Body of pancreas (tissue), 4 donors: ENCODE measurements at regions not wholly inside any gene's neighbourhood (a gene's known extent, or its start where the extent isn't known, plus 50 kb on each side); places are given as distances from the start of the nearest gene placed in this dataset.
A peak's percentile ranks its signal among the peaks of the same experiment; 100 is the strongest.

Experiments used
- ATAC-seq: fragments of 150-250 bp; one replicate; pipeline ENCODE4 v1.9.1; 2016
- DNase-seq, 4 donors: peaks; one replicate each; pipeline ENCODE4 v3.0.0-alpha.2; 2019
- H3K27ac ChIP-seq, 4 donors: fragments of 200-600 bp; sonication (generic); 1 replicate in 3 of 4; 2 replicates in 1 of 4; pipeline versions ENCODE4 v1.5.1 to v1.6.1; 2016 to 2019; ENCODE audit warnings: mild to moderate bottlenecking in 1 of 4, mixed read lengths in 1 of 4, moderate library complexity in 1 of 4
- H3K27me3 ChIP-seq, 2 donors: fragments of 200-600 bp; sonication (generic); one replicate each; pipeline ENCODE4 v1.6.0; 2016; ENCODE audit warnings: mild to moderate bottlenecking in 1 of 2
- H3K36me3 ChIP-seq, 2 donors: fragments of 200-600 bp; sonication (generic); replicated peaks in 1 of 2; 2 replicates each; pipeline ENCODE4 v1.5.1; 2016; ENCODE audit warnings: low read depth in 2 of 2; ENCODE audit not compliant: insufficient read depth in 1 of 2
- H3K4me1 ChIP-seq: fragments of 200-600 bp; sonication (generic); one replicate; pipeline ENCODE4 v1.6.0; 2016
- H3K4me3 ChIP-seq, 2 donors: fragments of 200-600 bp; sonication (generic); 1 replicate in 1 of 2; 2 replicates in 1 of 2; pipeline ENCODE4 v1.5.1; 2016 to 2019
- H3K9me3 ChIP-seq, 3 donors: fragments of 200-600 bp; sonication (generic); 1 replicate in 2 of 3; 2 replicates in 1 of 3; pipeline ENCODE4 v1.5.1; 2016
- CTCF ChIP-seq, 7 experiments: fragments of 450-650 bp in 4 of 7; fragments of 200-600 bp in 3 of 7; sonication (generic) in 3 of 7; IDR thresholded peaks; one replicate each; pipeline ENCODE4 v1.5.1; 2016 to 2019; ENCODE audit warnings: antibody characterized with exemption in 7 of 7
- POLR2A ChIP-seq, 3 donors: fragments of 450-650 bp; IDR thresholded peaks; one replicate each; pipeline ENCODE4 v1.6.1; 2016; ENCODE audit warnings: antibody characterized with exemption in 3 of 3, mild to moderate bottlenecking in 2 of 3
- WGBS, 2 donors: methylation state at CpG; one replicate each; pipeline ENCODE4 v1.1.5; 2017; 5-methylcytosine and 5-hydroxymethylcytosine counted together
- intact Hi-C: fragments of 100-400 bp; cut with DNase I; formaldehyde crosslinking; loops from one replicate; pipeline ENCODE4 v1.15.1; 2023

GRCh38 chr13:91141543-91142061 lies 205.9 kb upstream of the MIR17HG start:
- TF ChIP-seq CTCF (IDR thresholded peaks at IDR 0.05), result no peak
- TF ChIP-seq POLR2A (IDR thresholded peaks at IDR 0.05), result no peak
- intact Hi-C loops, result no loop called here
- Histone ChIP-seq H3K27ac (peak overlapping the region in 1 of 4 donors; percentile 25), H3K9me3 (no peaks in the 10 kb centered on the region), H3K4me3 (no peak overlapping the region), H3K27me3 (no peaks in the 10 kb centered on the region), H3K4me1 (peaks cover 26% of the 10 kb centered on the region), H3K36me3 (no peaks in the 10 kb centered on the region)
- WGBS, 2 donors, result 32 to 40% methylated on average over 5 of the region's 5 CpGs
- ATAC-seq (no peak), DNase-seq (no peak)

GRCh38 chr13:91142572-91142971 lies 204.9 kb upstream of the MIR17HG start:
- peak overlapping the region in 3 of 4 donors; percentile 42 to 68 (median 58) for H3K27ac ChIP-seq
- H3K4me3 ChIP-seq, result no peak overlapping the region
- peaks cover 26% of the 10 kb centered on the region for H3K4me1 ChIP-seq
- intact Hi-C loops, result no loop called here
- peak; percentile 89 for ATAC-seq
- WGBS, 2 donors, result 3 to 6% methylated on average over 2 of the region's 2 CpGs
- no peak for TF ChIP-seq POLR2A (IDR thresholded peaks at IDR 0.05)
- TF ChIP-seq CTCF (IDR thresholded peaks at IDR 0.05), result no peak
- H3K27me3 ChIP-seq, result no peaks in the 10 kb centered on the region
- DNase-seq, result peak in 3 of 4 donors; percentile 33 to 42 (median 39)
- no peaks in the 10 kb centered on the region for H3K36me3 ChIP-seq
- no peaks in the 10 kb centered on the region for H3K9me3 ChIP-seq

- H3K27ac ChIP-seq, result no peak overlapping the region
- no peak for ATAC-seq
- intact Hi-C loops, result no loop called here
- no peaks in the 10 kb centered on the region for H3K36me3 ChIP-seq
- peaks cover 26% of the 10 kb centered on the region for H3K4me1 ChIP-seq
- DNase-seq, result peak in 1 of 4 donors; percentile 16
- TF ChIP-seq CTCF (IDR thresholded peaks at IDR 0.05) (no peak), POLR2A (IDR thresholded peaks at IDR 0.05) (no peak)
- H3K4me3 ChIP-seq, result no peak overlapping the region
- WGBS, 2 donors, result 30 to 31% methylated on average over 1 to 2 of the region's 2 CpGs
- no peaks in the 10 kb centered on the region for H3K27me3 ChIP-seq
- H3K9me3 ChIP-seq, result no peaks in the 10 kb centered on the region
Measured at GRCh38 chr13:91144054-91144453, 203.4 kb upstream of the MIR17HG start.

GRCh38 chr13:91144486-91144885 lies 203.0 kb upstream of the MIR17HG start:
- no peaks in the 10 kb centered on the region for H3K36me3 ChIP-seq
- H3K27me3 ChIP-seq, result no peaks in the 10 kb centered on the region
- 53 to 57% methylated on average over 2 of the region's 2 CpGs for WGBS, 2 donors
- no peak overlapping the region for H3K4me3 ChIP-seq
- DNase-seq (no peak), ATAC-seq (no peak)
- intact Hi-C loops, result no loop called here
- peaks cover 26% of the 10 kb centered on the region for H3K4me1 ChIP-seq
- no peak for TF ChIP-seq CTCF (IDR thresholded peaks at IDR 0.05)
- no peak for TF ChIP-seq POLR2A (IDR thresholded peaks at IDR 0.05)
- H3K27ac ChIP-seq, result no peak overlapping the region
- no peaks in the 10 kb centered on the region for H3K9me3 ChIP-seq

- TF ChIP-seq POLR2A (IDR thresholded peaks at IDR 0.05), result no peak
- TF ChIP-seq CTCF (IDR thresholded peaks at IDR 0.05), result no peak
- H3K9me3 ChIP-seq, result no peaks in the 10 kb centered on the region
- no peak for DNase-seq
- H3K36me3 ChIP-seq, result no peaks in the 10 kb centered on the region
- no peak overlapping the region for H3K4me3 ChIP-seq
- WGBS, 2 donors, result 75 to 88% methylated on average over 2 of the region's 2 CpGs
- intact Hi-C loops, result no loop called here
- H3K27ac ChIP-seq, result no peak overlapping the region
- no peaks in the 10 kb centered on the region for H3K27me3 ChIP-seq
- ATAC-seq, result no peak
- H3K4me1 ChIP-seq, result peaks cover 26% of the 10 kb centered on the region
Measured at GRCh38 chr13:91145571-91146205, 201.8 kb upstream of the MIR17HG start.
